Mesenchymal stem cell (in vitro differentiated cells and primary cell): ENCODE measurements at regions not wholly inside any gene's neighbourhood (a gene's known extent, or its start where the extent isn't known, plus 50 kb on each side); places are given as distances from the start of the nearest gene placed in this dataset.

Experiments used
- DNase-seq: peaks from one replicate; pipeline ENCODE4 v3.0.0-alpha.2; 2013
- H2AFZ ChIP-seq: one replicate; pipeline ENCODE4 v1.6.1; 2013; ENCODE audit warnings: low read depth, mild to moderate bottlenecking, control low read depth, inconsistent platforms, low read length, moderate library complexity
- H2AK5ac ChIP-seq: 2 replicates; pipeline ENCODE4 v1.6.1; 2013; ENCODE audit warnings: low read length, moderate library complexity, mild to moderate bottlenecking, inconsistent platforms; ENCODE audit not compliant: severe bottlenecking
- H2BK120ac ChIP-seq: one replicate; pipeline ENCODE4 v1.6.1; 2013; ENCODE audit warnings: low read depth, mild to moderate bottlenecking, inconsistent platforms, low read length, moderate library complexity
- H2BK12ac ChIP-seq, 2 experiments: one replicate each; pipeline ENCODE4 v1.6.1; 2013; ENCODE audit warnings: inconsistent platforms in 2 of 2, low read length in 2 of 2, mild to moderate bottlenecking in 2 of 2, moderate library complexity in 2 of 2, control low read depth in 1 of 2
- H2BK15ac ChIP-seq: one replicate; pipeline ENCODE4 v1.6.1; 2013; ENCODE audit warnings: mild to moderate bottlenecking, low read depth, inconsistent platforms; ENCODE audit not compliant: poor library complexity, severe bottlenecking
- H2BK5ac ChIP-seq: 2 replicates; pipeline ENCODE4 v1.6.1; 2013; ENCODE audit warnings: low read depth, mild to moderate bottlenecking, low read length, control low read depth, inconsistent platforms; ENCODE audit not compliant: poor library complexity, severe bottlenecking
- H3K14ac ChIP-seq, 2 experiments: one replicate each; pipeline ENCODE4 v1.6.1; 2013; ENCODE audit warnings: inconsistent platforms in 2 of 2, low read length in 2 of 2, control low read depth in 1 of 2, mild to moderate bottlenecking in 1 of 2, moderate library complexity in 1 of 2
- H3K18ac ChIP-seq, 2 experiments: one replicate each; pipeline ENCODE4 v1.6.1; 2013; ENCODE audit warnings: inconsistent platforms in 2 of 2, low read length in 2 of 2, control low read depth in 1 of 2, low read depth in 1 of 2, mild to moderate bottlenecking in 1 of 2
- H3K23ac ChIP-seq, 2 experiments: one replicate each; pipeline ENCODE4 v1.6.1; 2013; ENCODE audit warnings: inconsistent platforms in 2 of 2, low read length in 2 of 2, mild to moderate bottlenecking in 2 of 2, moderate library complexity in 2 of 2, control low read depth in 1 of 2
- H3K27ac ChIP-seq: 2 replicates; pipeline ENCODE4 v1.5.1; 2013; ENCODE audit warnings: mild to moderate bottlenecking, moderate library complexity, low read length, control low read depth, inconsistent platforms; ENCODE audit not compliant: poor library complexity, severe bottlenecking
- H3K27me3 ChIP-seq, 2 experiments: 2 replicates each; pipeline versions ENCODE4 v1.6.1 to v1.7.0; 2013; ENCODE audit warnings: low read length in 2 of 2, mild to moderate bottlenecking in 2 of 2, moderate library complexity in 2 of 2, control low read depth in 1 of 2, inconsistent platforms in 1 of 2; ENCODE audit not compliant: control insufficient read depth in 1 of 2, insufficient read depth in 1 of 2
- H3K36me3 ChIP-seq, 2 experiments: 2 replicates each; pipeline versions ENCODE4 v1.6.1 to v1.7.0; 2013; ENCODE audit warnings: low read length in 2 of 2, control low read depth in 1 of 2, inconsistent platforms in 1 of 2, low read depth in 1 of 2, mild to moderate bottlenecking in 1 of 2; ENCODE audit not compliant: insufficient read depth in 2 of 2, control insufficient read depth in 1 of 2
- H3K4ac ChIP-seq, 2 experiments: one replicate each; pipeline ENCODE4 v1.6.1; 2013; ENCODE audit warnings: inconsistent platforms in 2 of 2, low read length in 2 of 2, mild to moderate bottlenecking in 2 of 2, moderate library complexity in 2 of 2, control low read depth in 1 of 2, low read depth in 1 of 2
- H3K4me1 ChIP-seq: 2 replicates; pipeline ENCODE4 v1.6.1; 2013; ENCODE audit warnings: low read depth, low read length, control low read depth; ENCODE audit not compliant: control insufficient read depth, insufficient read depth
- H3K4me2 ChIP-seq: 2 replicates; pipeline ENCODE4 v1.6.1; 2013; ENCODE audit warnings: low read length, mild to moderate bottlenecking, inconsistent platforms; ENCODE audit not compliant: poor library complexity, severe bottlenecking
- H3K4me3 ChIP-seq, 2 experiments: 2 replicates each; pipeline versions ENCODE4 v1.5.1 to v1.7.0; 2013; ENCODE audit warnings: low read length in 2 of 2, mild to moderate bottlenecking in 2 of 2, control low read depth in 1 of 2, low read depth in 1 of 2; ENCODE audit not compliant: insufficient read depth in 1 of 2
- H3K79me1 ChIP-seq: replicated peaks from 2 replicates; pipeline ENCODE4 v1.6.1; 2013; ENCODE audit warnings: mild to moderate bottlenecking, control low read depth, low read length, inconsistent platforms; ENCODE audit not compliant: poor library complexity, severe bottlenecking
- H3K9ac ChIP-seq: 2 replicates; pipeline ENCODE4 v1.7.0; 2013; ENCODE audit warnings: mild to moderate bottlenecking, low read length, moderate library complexity
- H3K9me3 ChIP-seq: 2 replicates; pipeline ENCODE4 v1.7.0; 2013; ENCODE audit warnings: mild to moderate bottlenecking, low read length; ENCODE audit not compliant: control insufficient read depth
- H4K8ac ChIP-seq: one replicate; pipeline ENCODE4 v1.6.1; 2013; ENCODE audit warnings: inconsistent platforms, mild to moderate bottlenecking, low read length, moderate library complexity
- H4K91ac ChIP-seq: one replicate; pipeline ENCODE4 v1.6.1; 2013; ENCODE audit warnings: mild to moderate bottlenecking, low read length, inconsistent platforms
- WGBS: methylation state at CpG from one replicate; pipeline ENCODE4 v1.1.7; 2013; ENCODE audit warnings: mixed read lengths; 5-methylcytosine and 5-hydroxymethylcytosine counted together

- H2AK5ac ChIP-seq, result no peak overlapping the region
- H3K4me3 ChIP-seq, result no peak overlapping the region
- no peak overlapping the region for H2BK5ac ChIP-seq
- no peak overlapping the region for H4K91ac ChIP-seq
- H2BK120ac ChIP-seq, result no peak overlapping the region
- DNase-seq, result no peak
- H2BK15ac ChIP-seq, result no peak overlapping the region
- H3K27ac ChIP-seq, result no peak overlapping the region
- H3K9ac ChIP-seq, result no peak overlapping the region
- no peaks in the 10 kb centered on the region for H3K79me1 ChIP-seq
- no peak overlapping the region for H4K8ac ChIP-seq
- no peaks in the 10 kb centered on the region for H3K9me3 ChIP-seq
- no peak overlapping the region for H3K4me2 ChIP-seq
- no peak overlapping the region for H3K14ac ChIP-seq
- no peaks in the 10 kb centered on the region for H3K27me3 ChIP-seq
- H2BK12ac ChIP-seq, result no peak overlapping the region
- H3K4ac ChIP-seq, result no peak overlapping the region
- H3K23ac ChIP-seq, result no peak overlapping the region
- 82% methylated on average over 7 of the region's 7 CpGs for WGBS
- H3K36me3 ChIP-seq, result no peaks in the 10 kb centered on the region
- no peak overlapping the region for H3K18ac ChIP-seq
- H2AFZ ChIP-seq, result no peak overlapping the region
- H3K4me1 ChIP-seq, result no peaks in the 10 kb centered on the region
These were observed 417.8 kb downstream of the TMEM114 start for GRCh38 chr16:8172551-8172950.

- Histone ChIP-seq H2BK15ac (no peak overlapping the region), H2AK5ac (no peak overlapping the region), H2BK5ac (no peak overlapping the region), H3K79me1 (no peaks in the 10 kb centered on the region), H3K27me3 (no peaks in the 10 kb centered on the region), H2AFZ (no peak overlapping the region), H3K4me1 (no peaks in the 10 kb centered on the region), H4K8ac (no peak overlapping the region), H2BK120ac (no peak overlapping the region), H3K36me3 (no peaks in the 10 kb centered on the region), H3K4me2 (no peak overlapping the region), H3K18ac (no peak overlapping the region), H2BK12ac (no peak overlapping the region), H3K4ac (no peak overlapping the region), H3K9ac (no peak overlapping the region), H4K91ac (no peak overlapping the region), H3K27ac (no peak overlapping the region), H3K4me3 (no peak overlapping the region), H3K23ac (no peak overlapping the region), H3K9me3 (no peaks in the 10 kb centered on the region), H3K14ac (no peak overlapping the region)
- no peak for DNase-seq
- 81% methylated on average over 5 of the region's 10 CpGs for WGBS
These were observed 422.3 kb downstream of the TMEM114 start for GRCh38 chr16:8168016-8168415.

- H3K18ac ChIP-seq, result no peak overlapping the region
- H4K8ac ChIP-seq, result no peak overlapping the region
- H2BK15ac ChIP-seq, result no peak overlapping the region
- DNase-seq, result no peak
- 91% methylated on average over 5 of the region's 5 CpGs for WGBS
- H2AK5ac ChIP-seq, result no peak overlapping the region
- no peak overlapping the region for H3K27ac ChIP-seq
- no peaks in the 10 kb centered on the region for H3K9me3 ChIP-seq
- H2BK5ac ChIP-seq, result no peak overlapping the region
- no peaks in the 10 kb centered on the region for H3K27me3 ChIP-seq
- no peaks in the 10 kb centered on the region for H3K36me3 ChIP-seq
- no peak overlapping the region for H3K4me2 ChIP-seq
- H3K9ac ChIP-seq, result no peak overlapping the region
- H2BK120ac ChIP-seq, result no peak overlapping the region
- no peak overlapping the region for H2AFZ ChIP-seq
- no peak overlapping the region for H3K23ac ChIP-seq
- no peaks in the 10 kb centered on the region for H3K79me1 ChIP-seq
- no peak overlapping the region for H3K4ac ChIP-seq
- no peak overlapping the region for H2BK12ac ChIP-seq
- no peak overlapping the region for H4K91ac ChIP-seq
- H3K4me3 ChIP-seq, result no peak overlapping the region
- no peaks in the 10 kb centered on the region for H3K4me1 ChIP-seq
- H3K14ac ChIP-seq, result no peak overlapping the region
These were observed 422.9 kb downstream of the TMEM114 start for GRCh38 chr16:8167436-8167835.

- Histone ChIP-seq H3K9ac (no peak overlapping the region), H3K36me3 (no peaks in the 10 kb centered on the region), H3K27me3 (no peaks in the 10 kb centered on the region), H3K9me3 (peaks cover 6% of the 10 kb centered on the region), H3K4me2 (no peak overlapping the region), H4K8ac (no peak overlapping the region), H3K27ac (no peak overlapping the region), H2BK12ac (no peak overlapping the region), H3K18ac (no peak overlapping the region), H3K23ac (no peak overlapping the region), H4K91ac (no peak overlapping the region), H3K4me1 (no peaks in the 10 kb centered on the region), H3K79me1 (no peaks in the 10 kb centered on the region), H3K4ac (no peak overlapping the region), H2AK5ac (no peak overlapping the region), H2BK5ac (no peak overlapping the region), H2AFZ (no peak overlapping the region), H3K14ac (no peak overlapping the region), H2BK15ac (no peak overlapping the region), H3K4me3 (no peak overlapping the region), H2BK120ac (no peak overlapping the region)
- WGBS, result 87% methylated on average over 5 of the region's 5 CpGs
- no peak for DNase-seq
These were observed 432.3 kb downstream of the TMEM114 start for GRCh38 chr16:8158051-8158450.
